Kidney (tissue), 13 donors: ENCODE measurements at regions not wholly inside any gene's neighbourhood (a gene's known extent, or its start where the extent isn't known, plus 50 kb on each side); places are given as distances from the start of the nearest gene placed in this dataset.

Experiments
- DNase-seq, 5 donors: peaks; one replicate each; pipeline ENCODE4 v3.0.0-alpha.2; 2013 to 2020
- FAIRE-seq: peaks from 2 replicates; lab custom pipeline; 2012; peaks lifted over from hg19 to GRCh38; lab: Jason Lieb, UNC
- H3K27ac ChIP-seq, 2 donors: one replicate each; pipeline ENCODE4 v1.7.0; 2013; ENCODE audit warnings: low read depth in 2 of 2, low read length in 2 of 2, inconsistent platforms in 1 of 2
- H3K27me3 ChIP-seq: one replicate; pipeline ENCODE4 v1.7.1; 2013; ENCODE audit warnings: low read length, inconsistent platforms; ENCODE audit not compliant: control insufficient read depth, insufficient read depth
- H3K36me3 ChIP-seq, 3 donors: one replicate each; pipeline versions ENCODE4 v1.7.0 to v1.7.1; 2013; ENCODE audit warnings: low read length in 3 of 3, control low read depth in 1 of 3, inconsistent platforms in 1 of 3; ENCODE audit not compliant: insufficient read depth in 3 of 3, control insufficient read depth in 2 of 3
- H3K4me1 ChIP-seq, 3 donors: one replicate each; pipeline versions ENCODE4 v1.7.0 to v1.7.1; 2013; ENCODE audit warnings: low read length in 3 of 3, inconsistent platforms in 1 of 3, low read depth in 1 of 3; ENCODE audit not compliant: control insufficient read depth in 2 of 3, insufficient read depth in 2 of 3
- H3K4me3 ChIP-seq, 3 donors: one replicate each; pipeline versions ENCODE4 v1.7.0 to v1.8.1; 2013; ENCODE audit warnings: low read length in 3 of 3, control low read depth in 1 of 3, inconsistent platforms in 1 of 3
- H3K9ac ChIP-seq, 3 donors: one replicate each; pipeline versions ENCODE4 v1.7.0 to v1.7.1; 2013; ENCODE audit warnings: low read length in 3 of 3, control low read depth in 1 of 3, inconsistent platforms in 1 of 3
- H3K9me3 ChIP-seq, 3 donors: one replicate each; pipeline versions ENCODE4 v1.7.0 to v1.7.1; 2013; ENCODE audit warnings: low read length in 3 of 3, control low read depth in 1 of 3, inconsistent platforms in 1 of 3; ENCODE audit not compliant: control insufficient read depth in 2 of 3, insufficient read depth in 1 of 3
- CTCF ChIP-seq: IDR thresholded peaks from 3 replicates; pipeline ENCODE4 v1.5.1; 2012; ENCODE audit warnings: mild to moderate bottlenecking, moderate library complexity, borderline replicate concordance; ENCODE audit not compliant: insufficient read depth; ENCODE audit errors: extremely low read depth
- intact Hi-C: fragments of 100-400 bp; cut with DNase I; formaldehyde crosslinking; loops from one replicate; pipeline ENCODE4 v1.11.1; 2022
- donor health status: control.
- donor health status: control.
- donor health status: control.
- donor health status: control.
- donor health status: control.
- donor health status: DM: yes; HTN: yes; CAD: no.
- donor health status: Normal renal cell carcinoma (clear cell type).

DNA sequence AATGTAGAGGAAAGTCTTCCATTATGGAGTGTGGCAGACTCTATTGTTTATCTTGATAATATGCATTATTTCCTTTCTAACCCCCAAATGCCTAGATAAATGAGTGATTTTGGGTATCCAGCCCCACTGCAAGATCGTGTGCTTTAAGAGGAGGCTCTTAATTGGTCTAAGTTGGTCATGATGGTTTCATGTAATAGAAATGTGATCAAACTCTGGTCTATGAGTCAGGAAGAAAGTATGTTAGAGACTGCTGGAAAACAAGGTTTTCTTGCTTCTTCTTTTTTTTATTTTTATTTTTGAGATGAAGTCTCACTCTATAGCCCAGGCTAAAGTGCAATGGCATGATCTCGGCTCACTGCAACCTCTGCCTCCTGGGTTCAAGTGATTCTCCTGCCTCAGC lies 344.5 kb upstream of the TNP1 start:
- no peaks in the 10 kb centered on the region for H3K4me1 ChIP-seq
- no peak for TF ChIP-seq CTCF
- intact Hi-C loops: no loop called here
- no peaks in the 10 kb centered on the region for H3K36me3 ChIP-seq
- H3K4me3 ChIP-seq: no peak overlapping the region
- H3K27ac ChIP-seq: no peak overlapping the region
- DNase-seq (no peak), FAIRE-seq (no peak)
- no peak overlapping the region for H3K9ac ChIP-seq
- no peaks in the 10 kb centered on the region for H3K27me3 ChIP-seq
- H3K9me3 ChIP-seq: peaks cover 0 to 7% (median 0%) of the 10 kb centered on the region in 3 donors

GRCh38 chr2:217203086-217203485 lies 343.2 kb upstream of the TNP1 start:
- Histone ChIP-seq H3K4me3 (no peak overlapping the region), H3K27me3 (no peaks in the 10 kb centered on the region), H3K4me1 (no peaks in the 10 kb centered on the region), H3K9me3 (peaks cover 0 to 7% (median 0%) of the 10 kb centered on the region in 3 donors), H3K9ac (no peak overlapping the region), H3K36me3 (no peaks in the 10 kb centered on the region), H3K27ac (no peak overlapping the region)
- FAIRE-seq (no peak), DNase-seq (no peak)
- no peak for TF ChIP-seq CTCF
- intact Hi-C loops: no loop called here

DNA sequence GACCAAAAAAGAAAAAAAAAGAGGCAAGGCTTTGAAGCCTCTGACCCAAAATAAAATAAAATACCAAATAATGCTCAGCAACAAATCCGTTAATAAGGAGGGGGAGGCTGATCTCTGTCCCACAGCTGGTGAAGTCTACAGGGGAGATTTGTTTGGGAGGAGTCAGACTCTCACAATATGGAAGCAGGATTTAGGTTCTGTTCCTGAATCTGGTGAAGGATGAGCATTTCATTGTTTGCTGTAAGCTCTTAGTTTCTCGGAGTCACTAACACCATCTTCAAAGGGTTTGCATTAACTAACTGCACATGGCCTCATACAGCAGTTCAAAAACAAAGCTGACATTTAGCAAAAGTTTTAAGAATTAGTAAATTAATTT lies 339.4 kb upstream of the TNP1 start:
- Histone ChIP-seq H3K27me3 (no peaks in the 10 kb centered on the region), H3K36me3 (no peaks in the 10 kb centered on the region), H3K9me3 (peaks cover 0 to 9% (median 0%) of the 10 kb centered on the region in 3 donors), H3K4me3 (no peak overlapping the region), H3K4me1 (no peaks in the 10 kb centered on the region), H3K9ac (no peak overlapping the region), H3K27ac (no peak overlapping the region)
- no peak for TF ChIP-seq CTCF
- DNase-seq (peak in 1 of 5 donors; percentile 39), FAIRE-seq (no peak)
- intact Hi-C loops: no loop called here
